ENCODE measurements at regions not wholly inside any gene's neighbourhood (a gene's known extent, or its start where the extent isn't known, plus 50 kb on each side); places are given as distances from the start of the nearest gene placed in this dataset.

DNA sequence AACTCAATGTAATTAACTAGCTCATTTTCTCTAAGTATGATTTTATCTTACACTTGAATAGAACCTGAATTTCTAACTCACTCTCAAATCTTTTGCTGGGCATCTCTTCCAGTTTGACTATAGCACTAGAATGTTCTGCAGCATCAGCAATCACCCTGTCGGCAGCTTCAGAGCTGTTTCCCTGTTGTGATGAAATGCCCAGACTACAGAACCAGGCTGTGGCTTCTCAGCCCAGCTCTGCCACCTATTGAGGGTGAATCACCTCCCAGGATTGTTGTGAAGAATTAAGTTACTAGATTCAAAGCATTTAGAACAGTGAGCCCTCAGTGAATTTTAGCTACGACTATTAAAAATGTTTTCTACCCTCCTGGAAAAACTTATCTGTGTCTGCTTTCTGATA is 90.4 kb upstream of the ANKRD55 start:
- Histone ChIP-seq H3K27me3 (ENCODE audit: insufficient read depth, poor library complexity, severe bottlenecking) (no peaks in the 10 kb centered on the region), H3K27ac (replicated peaks) (no peak overlapping the region), H3K4me3 (replicated peaks; ENCODE audit: insufficient read depth, low read length) (no peak overlapping the region)
- DNase-seq (ENCODE audit: low read depth in 1 of 2, low spot score in 1 of 2) = no peak
- no peak for TF ChIP-seq SPI1 (IDR thresholded peaks at IDR 0.05; ENCODE audit: borderline replicate concordance, low read depth)
- no peak for TF ChIP-seq REST (IDR thresholded peaks at IDR 0.05; ENCODE audit: insufficient replicate concordance, low read depth)
- no peak for TF ChIP-seq CTCF (IDR thresholded peaks at IDR 0.05; ENCODE audit: insufficient read depth, low read length)
- no peak for TF ChIP-seq GABPA (IDR thresholded peaks at IDR 0.05; ENCODE audit: low read depth)
- no peak for TF ChIP-seq POLR2AphosphoS5 (IDR thresholded peaks at IDR 0.05; ENCODE audit: low read depth)

GRCh38 chr5:56322592-56322991 is 89.5 kb upstream of the ANKRD55 start:
- no peak overlapping the region for H3K27ac ChIP-seq (replicated peaks)
- no peak for DNase-seq (ENCODE audit: low read depth in 1 of 2, low spot score in 1 of 2)
- H3K4me3 ChIP-seq (replicated peaks; ENCODE audit: insufficient read depth, low read length) = no peak overlapping the region
- TF ChIP-seq POLR2AphosphoS5 (IDR thresholded peaks at IDR 0.05; ENCODE audit: low read depth) (no peak), CTCF (IDR thresholded peaks at IDR 0.05; ENCODE audit: insufficient read depth, low read length) (no peak), REST (IDR thresholded peaks at IDR 0.05; ENCODE audit: insufficient replicate concordance, low read depth) (no peak), GABPA (IDR thresholded peaks at IDR 0.05; ENCODE audit: low read depth) (no peak), SPI1 (IDR thresholded peaks at IDR 0.05; ENCODE audit: borderline replicate concordance, low read depth) (no peak)
- H3K27me3 ChIP-seq (ENCODE audit: insufficient read depth, poor library complexity, severe bottlenecking) = no peaks in the 10 kb centered on the region

- TF ChIP-seq GABPA (IDR thresholded peaks at IDR 0.05; ENCODE audit: low read depth) = no peak
- TF ChIP-seq CTCF (IDR thresholded peaks at IDR 0.05; ENCODE audit: insufficient read depth, low read length) = no peak
- no peak for TF ChIP-seq REST (IDR thresholded peaks at IDR 0.05; ENCODE audit: insufficient replicate concordance, low read depth)
- TF ChIP-seq POLR2AphosphoS5 (IDR thresholded peaks at IDR 0.05; ENCODE audit: low read depth) = no peak
- DNase-seq (ENCODE audit: low read depth in 1 of 2, low spot score in 1 of 2) = no peak
- Histone ChIP-seq H3K27me3 (ENCODE audit: insufficient read depth, poor library complexity, severe bottlenecking) (no peaks in the 10 kb centered on the region), H3K4me3 (replicated peaks; ENCODE audit: insufficient read depth, low read length) (no peak overlapping the region), H3K27ac (replicated peaks) (no peak overlapping the region)
Measured at GRCh38 chr5:56321236-56321881, 88.2 kb upstream of the ANKRD55 start.

All from HL-60 (cell line).